GM12873 (cell line): ENCODE measurements at regions not wholly inside any gene's neighbourhood (a gene's known extent, or its start where the extent isn't known, plus 50 kb on each side); places are given as distances from the start of the nearest gene placed in this dataset.

Experiments
- TF ChIP-seq, protein P1 (sequence below): IDR thresholded peaks from 2 replicates; pipeline ENCODE4 v1.5.1; 2012; ENCODE audit warnings: low read depth, mild to moderate bottlenecking, moderate library complexity, low read length, control low read depth; ENCODE audit not compliant: insufficient read depth; ENCODE audit errors: missing control alignments

DNA sequence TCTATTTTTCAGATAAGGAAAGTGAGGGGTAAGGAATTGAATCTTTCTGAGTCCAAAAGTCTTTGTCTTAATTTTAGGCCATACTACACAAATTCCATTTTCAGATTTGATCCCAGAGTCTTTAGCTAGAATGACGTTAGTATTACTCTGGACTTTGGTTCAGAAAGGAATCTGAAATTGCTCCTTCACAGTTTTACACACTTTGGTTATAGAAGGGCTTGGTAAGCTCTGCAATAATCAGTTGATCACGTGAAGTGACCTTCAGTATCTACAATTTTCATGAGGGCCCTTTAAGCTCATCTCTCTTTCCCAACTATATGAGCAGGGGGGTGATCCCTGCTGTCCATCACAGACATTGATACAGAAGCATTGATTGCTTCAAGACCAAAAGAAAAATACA is 103.4 kb upstream of the ESRRG start:
- TF ChIP-seq, protein P1, sequence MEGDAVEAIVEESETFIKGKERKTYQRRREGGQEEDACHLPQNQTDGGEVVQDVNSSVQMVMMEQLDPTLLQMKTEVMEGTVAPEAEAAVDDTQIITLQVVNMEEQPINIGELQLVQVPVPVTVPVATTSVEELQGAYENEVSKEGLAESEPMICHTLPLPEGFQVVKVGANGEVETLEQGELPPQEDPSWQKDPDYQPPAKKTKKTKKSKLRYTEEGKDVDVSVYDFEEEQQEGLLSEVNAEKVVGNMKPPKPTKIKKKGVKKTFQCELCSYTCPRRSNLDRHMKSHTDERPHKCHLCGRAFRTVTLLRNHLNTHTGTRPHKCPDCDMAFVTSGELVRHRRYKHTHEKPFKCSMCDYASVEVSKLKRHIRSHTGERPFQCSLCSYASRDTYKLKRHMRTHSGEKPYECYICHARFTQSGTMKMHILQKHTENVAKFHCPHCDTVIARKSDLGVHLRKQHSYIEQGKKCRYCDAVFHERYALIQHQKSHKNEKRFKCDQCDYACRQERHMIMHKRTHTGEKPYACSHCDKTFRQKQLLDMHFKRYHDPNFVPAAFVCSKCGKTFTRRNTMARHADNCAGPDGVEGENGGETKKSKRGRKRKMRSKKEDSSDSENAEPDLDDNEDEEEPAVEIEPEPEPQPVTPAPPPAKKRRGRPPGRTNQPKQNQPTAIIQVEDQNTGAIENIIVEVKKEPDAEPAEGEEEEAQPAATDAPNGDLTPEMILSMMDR, result no peak

DNA sequence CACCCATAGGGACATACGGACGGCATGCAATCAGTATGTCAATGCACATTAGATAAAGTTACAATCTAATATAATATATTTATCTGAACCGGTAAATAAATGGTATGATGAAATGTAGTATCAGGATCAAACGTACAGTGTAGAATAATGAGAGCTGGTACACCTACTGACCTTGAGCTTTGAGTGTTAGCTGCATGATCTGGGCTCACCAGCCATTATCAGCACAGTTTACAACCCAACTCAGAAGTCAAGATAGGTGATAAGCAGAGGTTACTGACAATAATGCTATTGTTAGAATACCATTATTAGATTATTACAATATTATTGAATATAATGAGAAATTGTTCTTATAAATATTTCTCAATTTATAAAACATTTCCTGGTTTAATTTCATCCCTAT is 103.0 kb upstream of the ESRRG start:
- TF ChIP-seq, protein P1, result no peak

DNA sequence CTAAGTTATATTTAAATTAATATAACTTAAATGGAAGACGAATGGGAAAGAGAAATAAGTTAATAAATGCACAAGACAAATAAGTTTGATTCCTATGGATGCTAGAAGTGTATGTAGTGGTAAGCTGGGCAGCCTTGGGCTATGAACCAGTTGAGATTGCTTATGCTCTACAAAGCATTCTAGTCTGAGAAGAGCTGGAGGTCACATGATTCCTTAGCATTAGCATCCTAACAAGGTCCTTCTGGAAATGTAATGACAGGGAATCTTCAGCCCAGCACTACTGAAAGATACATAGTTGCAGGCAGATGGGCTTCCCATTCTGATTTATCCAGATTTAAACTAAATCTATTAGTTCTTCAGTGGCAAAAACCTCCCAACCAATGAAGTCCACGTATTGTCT is 102.3 kb upstream of the ESRRG start:
- TF ChIP-seq, protein P1, result no peak

DNA sequence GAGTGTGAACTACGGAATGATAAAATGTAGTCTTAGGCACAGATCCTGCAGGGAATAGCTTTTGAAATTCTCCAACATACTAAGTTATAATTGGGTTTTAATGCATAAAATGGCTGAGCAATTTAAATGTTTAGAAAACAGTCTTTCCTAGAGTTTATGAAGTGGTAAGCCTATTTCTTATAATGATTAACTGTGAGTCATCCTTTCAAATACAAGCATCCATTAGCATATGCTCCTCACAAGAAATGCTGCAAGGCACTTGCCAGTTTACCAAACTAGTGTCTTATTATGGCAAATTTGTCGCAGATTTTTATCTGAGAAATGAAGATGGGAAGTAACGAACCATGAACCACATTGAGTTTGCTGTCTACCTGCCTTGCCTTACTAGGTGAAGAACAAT is 101.3 kb upstream of the ESRRG start:
- TF ChIP-seq, protein P1, result no peak

DNA sequence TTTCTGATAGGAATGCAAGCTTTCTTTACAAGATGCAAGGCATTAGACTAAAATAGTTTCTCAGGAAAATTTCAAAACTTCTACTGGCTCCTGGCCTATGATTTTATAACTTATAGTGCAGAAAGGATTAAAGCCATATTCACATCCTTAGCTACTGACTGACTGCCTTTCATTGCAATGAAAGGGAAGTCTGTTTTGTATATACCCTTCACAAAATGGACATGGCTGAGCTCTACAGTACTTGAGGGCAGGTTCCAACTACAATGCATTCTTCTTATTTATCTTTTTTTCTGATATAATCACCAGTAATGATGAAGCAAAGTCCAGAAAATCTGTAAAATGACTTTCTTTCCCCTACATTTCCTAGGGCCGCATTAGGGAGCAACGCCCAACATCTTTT is 100.5 kb upstream of the ESRRG start:
- TF ChIP-seq, protein P1, result no peak

DNA sequence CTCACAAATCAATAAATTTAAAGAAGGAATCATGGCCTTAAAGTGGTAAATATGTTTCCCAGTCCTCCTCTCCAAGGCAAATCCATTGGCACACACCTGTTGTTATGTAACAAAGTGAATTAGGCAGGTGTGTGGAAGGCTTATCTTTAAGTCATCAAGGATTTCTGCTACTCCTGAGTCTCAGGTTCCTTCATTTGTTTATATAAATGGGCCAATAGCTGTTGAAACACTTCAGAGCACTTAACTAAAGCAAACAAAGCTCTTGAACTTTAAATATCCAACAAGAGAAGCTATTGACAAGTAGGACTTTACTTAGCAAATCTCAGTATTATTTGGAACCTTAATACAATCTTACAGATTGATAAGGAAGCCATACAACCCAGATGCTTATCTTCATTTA is 99.3 kb upstream of the ESRRG start:
- TF ChIP-seq, protein P1, result no peak

DNA sequence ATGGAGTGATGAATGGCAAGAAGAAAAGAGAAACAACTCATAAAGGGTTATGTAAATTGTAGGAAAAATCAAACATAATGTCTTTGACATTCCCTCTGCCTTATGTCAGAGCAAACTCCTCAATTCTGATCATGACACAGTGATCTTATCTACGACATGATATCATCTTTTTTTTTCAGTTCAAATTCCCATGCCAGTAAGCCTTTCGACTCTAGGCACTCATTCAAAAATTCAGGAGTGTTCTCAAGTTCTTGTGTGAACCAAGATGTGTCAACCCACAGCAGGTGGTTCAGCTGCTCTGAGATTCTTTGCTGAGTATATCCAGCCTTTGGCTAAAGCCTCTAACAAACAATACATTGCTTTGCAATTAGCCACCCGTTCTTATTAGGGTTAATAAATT is 97.1 kb upstream of the ESRRG start:
- TF ChIP-seq, protein P1, result no peak
